ENCODE measurements at regions not wholly inside any gene's neighbourhood (a gene's known extent, or its start where the extent isn't known, plus 50 kb on each side); places are given as distances from the start of the nearest gene placed in this dataset.

DNA sequence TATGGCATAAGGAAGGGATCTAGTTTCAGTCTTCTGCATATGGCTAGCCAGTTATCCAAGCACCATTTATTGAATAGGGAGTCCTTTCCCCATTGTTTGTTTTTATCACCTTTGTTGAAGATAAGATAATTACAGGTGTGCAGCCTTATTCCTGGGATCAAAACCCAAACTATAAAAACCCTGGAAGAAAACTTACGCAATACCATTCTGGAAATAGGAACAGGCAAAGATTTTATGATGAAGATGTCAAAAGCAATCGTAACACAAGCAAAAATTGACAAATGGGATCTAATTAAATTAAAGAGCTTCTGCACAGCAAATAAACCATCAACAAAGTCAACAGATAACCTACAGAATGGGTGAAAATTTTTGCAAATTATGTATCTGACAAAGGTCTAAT lies 128.5 kb upstream of the DCN start:
- TF ChIP-seq, protein P1, sequence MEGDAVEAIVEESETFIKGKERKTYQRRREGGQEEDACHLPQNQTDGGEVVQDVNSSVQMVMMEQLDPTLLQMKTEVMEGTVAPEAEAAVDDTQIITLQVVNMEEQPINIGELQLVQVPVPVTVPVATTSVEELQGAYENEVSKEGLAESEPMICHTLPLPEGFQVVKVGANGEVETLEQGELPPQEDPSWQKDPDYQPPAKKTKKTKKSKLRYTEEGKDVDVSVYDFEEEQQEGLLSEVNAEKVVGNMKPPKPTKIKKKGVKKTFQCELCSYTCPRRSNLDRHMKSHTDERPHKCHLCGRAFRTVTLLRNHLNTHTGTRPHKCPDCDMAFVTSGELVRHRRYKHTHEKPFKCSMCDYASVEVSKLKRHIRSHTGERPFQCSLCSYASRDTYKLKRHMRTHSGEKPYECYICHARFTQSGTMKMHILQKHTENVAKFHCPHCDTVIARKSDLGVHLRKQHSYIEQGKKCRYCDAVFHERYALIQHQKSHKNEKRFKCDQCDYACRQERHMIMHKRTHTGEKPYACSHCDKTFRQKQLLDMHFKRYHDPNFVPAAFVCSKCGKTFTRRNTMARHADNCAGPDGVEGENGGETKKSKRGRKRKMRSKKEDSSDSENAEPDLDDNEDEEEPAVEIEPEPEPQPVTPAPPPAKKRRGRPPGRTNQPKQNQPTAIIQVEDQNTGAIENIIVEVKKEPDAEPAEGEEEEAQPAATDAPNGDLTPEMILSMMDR (conservative IDR thresholded peaks at IDR 0.05), result no peak
- no peak overlapping the region for H3K27ac ChIP-seq

DNA sequence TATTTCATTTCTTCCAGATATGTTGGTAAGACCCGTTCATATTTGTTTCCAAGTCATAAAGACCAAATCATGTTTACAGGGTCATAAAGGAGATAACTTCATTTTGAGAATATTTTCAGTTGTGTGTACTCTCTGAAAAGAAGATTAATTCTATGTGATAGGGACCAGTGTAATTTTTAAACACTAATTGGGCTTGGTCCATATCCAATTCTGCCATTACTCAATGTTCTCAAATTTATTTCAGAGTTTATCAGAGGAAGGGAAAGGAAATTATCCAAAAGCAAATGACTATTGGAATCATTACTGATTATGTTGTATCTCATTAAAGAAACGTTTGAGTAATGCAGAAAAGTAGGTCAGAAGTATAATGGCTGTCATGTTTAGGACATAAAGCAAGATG lies 126.8 kb upstream of the DCN start:
- TF ChIP-seq, protein P1 (conservative IDR thresholded peaks at IDR 0.05), result no peak
- no peak overlapping the region for H3K27ac ChIP-seq

DNA sequence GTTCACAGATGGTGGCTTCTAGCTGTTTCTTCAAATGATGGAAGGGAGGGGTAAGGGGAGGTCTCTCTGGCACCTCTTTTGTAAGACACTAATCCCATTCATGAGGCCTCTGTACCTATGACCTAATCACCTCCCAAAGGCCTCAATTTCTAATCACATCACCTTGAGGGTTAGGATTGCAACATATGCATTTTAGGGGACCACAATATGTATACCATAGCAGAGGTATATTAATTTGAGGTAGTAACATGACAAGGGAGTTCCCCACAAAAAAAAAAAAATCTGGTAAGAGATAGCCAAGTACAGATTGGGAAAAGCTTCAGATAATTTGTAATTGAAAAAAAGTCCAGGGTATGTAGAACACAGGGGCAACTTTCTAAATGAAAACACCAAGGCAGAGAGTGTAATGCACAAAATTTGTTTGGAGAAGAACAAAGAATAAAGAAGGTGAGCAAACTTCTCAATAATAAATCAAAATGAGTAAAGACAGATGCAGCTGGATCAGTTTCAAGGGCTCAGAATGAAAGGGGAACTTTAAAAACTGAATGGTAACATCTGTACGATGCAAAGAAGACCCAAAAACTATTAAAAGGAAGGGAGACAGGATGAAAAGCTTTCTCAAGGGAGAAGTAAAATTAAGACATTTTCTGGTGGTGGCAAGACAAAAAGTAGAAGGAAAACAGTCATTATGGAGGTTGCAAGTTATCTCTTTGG lies 125.5 kb upstream of the DCN start:
- TF ChIP-seq, protein P1 (conservative IDR thresholded peaks at IDR 0.05), result no peak
- H3K27ac ChIP-seq, result no peak overlapping the region

DNA sequence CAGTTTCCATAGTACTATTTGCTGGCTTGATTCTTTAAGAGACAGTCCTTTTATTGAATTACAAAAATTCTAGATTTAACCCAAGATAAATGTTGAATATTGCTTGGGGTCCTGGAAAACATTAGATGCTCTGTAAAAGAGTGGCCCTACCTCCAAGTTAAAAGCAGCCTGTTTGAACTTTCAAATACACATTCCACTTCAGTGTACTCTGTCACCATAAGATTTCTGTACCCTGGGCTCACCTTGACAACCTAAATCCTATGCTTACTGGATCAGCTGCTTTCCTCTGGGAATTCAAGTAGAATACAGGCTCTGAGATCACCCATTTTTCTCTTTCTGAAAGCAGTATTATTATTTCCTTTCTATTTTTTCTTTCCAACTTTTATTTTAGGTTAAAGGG lies 107.7 kb upstream of the DCN start:
- H3K27ac ChIP-seq, result no peak overlapping the region
- TF ChIP-seq, protein P1 (conservative IDR thresholded peaks at IDR 0.05), result no peak

DNA sequence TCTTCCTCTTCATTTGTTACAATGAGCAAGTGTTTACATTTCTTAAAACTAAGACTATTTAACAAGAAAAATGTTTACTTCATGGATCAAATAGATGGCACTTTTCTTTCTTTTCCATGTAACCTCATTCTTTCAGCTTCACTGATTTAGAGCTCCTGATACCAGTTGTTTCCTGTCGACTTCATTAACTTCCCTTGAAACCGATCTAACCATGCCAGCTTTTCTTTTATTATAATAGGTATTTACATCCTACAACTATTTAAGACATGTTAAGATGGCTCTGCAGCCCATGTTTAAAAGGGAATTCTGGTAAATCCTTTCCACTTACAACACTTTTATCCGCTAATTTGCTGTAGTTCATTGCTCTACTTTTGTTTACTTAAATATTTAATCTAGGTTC lies 107.3 kb upstream of the DCN start:
- no peak overlapping the region for H3K27ac ChIP-seq
- TF ChIP-seq, protein P1 (conservative IDR thresholded peaks at IDR 0.05), result no peak

DNA sequence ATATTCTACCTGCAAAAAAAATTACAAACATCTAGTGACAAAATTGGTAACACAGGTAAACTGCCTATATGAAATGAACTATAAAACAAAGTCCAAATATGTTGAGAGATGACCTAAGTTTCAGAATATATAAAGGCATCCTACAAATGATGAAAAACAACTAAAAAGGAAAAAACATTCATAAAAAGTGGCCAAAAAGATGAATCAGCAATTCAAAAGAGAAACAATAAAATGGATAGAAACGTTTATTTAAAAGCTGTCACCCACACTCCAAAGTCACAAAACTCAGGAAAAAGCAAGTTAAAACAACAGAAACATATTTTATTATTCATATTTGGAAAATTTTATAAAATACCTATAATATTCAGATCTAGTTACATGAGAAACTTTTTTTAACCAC lies 106.5 kb upstream of the DCN start:
- H3K27ac ChIP-seq, result no peak overlapping the region
- TF ChIP-seq, protein P1 (conservative IDR thresholded peaks at IDR 0.05), result no peak

DNA sequence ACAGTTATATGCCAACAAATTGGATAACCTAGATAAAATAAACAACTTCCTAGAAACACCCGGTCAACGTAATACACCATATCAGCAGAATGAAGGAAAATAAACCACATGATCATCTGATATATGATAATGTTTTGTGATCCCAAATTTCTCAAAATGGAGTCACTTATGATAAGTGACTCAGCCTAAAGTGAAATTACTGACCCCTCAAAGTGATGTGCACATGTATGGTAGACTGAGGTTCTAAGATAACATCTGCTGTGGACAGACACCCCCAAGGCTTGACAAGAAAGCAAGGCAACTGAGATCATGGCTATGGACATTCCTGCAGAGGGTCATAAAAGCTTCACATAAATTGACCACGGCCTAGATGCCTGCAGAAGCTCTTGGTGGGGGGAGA lies 105.1 kb upstream of the DCN start:
- TF ChIP-seq, protein P1 (conservative IDR thresholded peaks at IDR 0.05), result no peak
- no peak overlapping the region for H3K27ac ChIP-seq
